ENCODE measurements at regions not wholly inside any gene's neighbourhood (a gene's known extent, or its start where the extent isn't known, plus 50 kb on each side); places are given as distances from the start of the nearest gene placed in this dataset.

- H3K36me3 Mint-ChIP-seq (ENCODE audit: low read depth, unreplicated experiment) = no peaks in the 10 kb centered on the region
- no peak overlapping the region for H3K4me3 Mint-ChIP-seq (ENCODE audit: unreplicated experiment)
- H3K27ac Mint-ChIP-seq (ENCODE audit: unreplicated experiment) = no peak overlapping the region
- no peaks in the 10 kb centered on the region for H3K27me3 Mint-ChIP-seq (ENCODE audit: unreplicated experiment)
- TF ChIP-seq CTCF (IDR thresholded peaks at IDR 0.05; ENCODE audit: unreplicated experiment) = no peak
- no peaks in the 10 kb centered on the region for H3K9me3 Mint-ChIP-seq (ENCODE audit: unreplicated experiment)
- peaks cover 1% of the 10 kb centered on the region for H3K4me1 Mint-ChIP-seq (ENCODE audit: unreplicated experiment)
- DNase-seq (ENCODE audit: low spot score) = no peak
Observed at GRCh38 chr15:66906668-66907614, 158.5 kb upstream of the SMAD3 start.

GRCh38 chr15:66907826-66908743, 157.3 kb upstream of the SMAD3 start:
- Mint-ChIP-seq H3K4me3 (ENCODE audit: unreplicated experiment) (no peak overlapping the region), H3K27me3 (ENCODE audit: unreplicated experiment) (no peaks in the 10 kb centered on the region), H3K4me1 (ENCODE audit: unreplicated experiment) (peaks cover 4% of the 10 kb centered on the region), H3K36me3 (ENCODE audit: low read depth, unreplicated experiment) (no peaks in the 10 kb centered on the region), H3K27ac (ENCODE audit: unreplicated experiment) (no peak overlapping the region), H3K9me3 (ENCODE audit: unreplicated experiment) (no peaks in the 10 kb centered on the region)
- no peak for TF ChIP-seq CTCF (IDR thresholded peaks at IDR 0.05; ENCODE audit: unreplicated experiment)
- DNase-seq (ENCODE audit: low spot score) = no peak

- H3K27me3 Mint-ChIP-seq (ENCODE audit: unreplicated experiment) = no peaks in the 10 kb centered on the region
- DNase-seq (ENCODE audit: low spot score) = no peak
Observed at GRCh38 chr15:66908744-66909095, 156.7 kb upstream of the SMAD3 start.

GRCh38 chr15:66909381-66909890, 156.0 kb upstream of the SMAD3 start:
- H3K4me3 Mint-ChIP-seq (ENCODE audit: unreplicated experiment) = no peak overlapping the region
- H3K4me1 Mint-ChIP-seq (ENCODE audit: unreplicated experiment) = peaks cover 4% of the 10 kb centered on the region
- no peaks in the 10 kb centered on the region for H3K9me3 Mint-ChIP-seq (ENCODE audit: unreplicated experiment)
- no peaks in the 10 kb centered on the region for H3K36me3 Mint-ChIP-seq (ENCODE audit: low read depth, unreplicated experiment)
- no peak for DNase-seq (ENCODE audit: low spot score)
- TF ChIP-seq CTCF (IDR thresholded peaks at IDR 0.05; ENCODE audit: unreplicated experiment) = no peak
- H3K27me3 Mint-ChIP-seq (ENCODE audit: unreplicated experiment) = no peaks in the 10 kb centered on the region
- no peak overlapping the region for H3K27ac Mint-ChIP-seq (ENCODE audit: unreplicated experiment)

More at GRCh38 chr15:66908744-66909095, 156.7 kb upstream of the SMAD3 start:
- H3K4me1 Mint-ChIP-seq (ENCODE audit: unreplicated experiment) = peaks cover 4% of the 10 kb centered on the region
- no peaks in the 10 kb centered on the region for H3K36me3 Mint-ChIP-seq (ENCODE audit: low read depth, unreplicated experiment)
- TF ChIP-seq CTCF (IDR thresholded peaks at IDR 0.05; ENCODE audit: unreplicated experiment) = no peak
- no peak overlapping the region for H3K27ac Mint-ChIP-seq (ENCODE audit: unreplicated experiment)
- no peak overlapping the region for H3K4me3 Mint-ChIP-seq (ENCODE audit: unreplicated experiment)
- H3K9me3 Mint-ChIP-seq (ENCODE audit: unreplicated experiment) = no peaks in the 10 kb centered on the region

All from endothelial cell (in vitro differentiated cells).